Hypothalamus (tissue), 51 donors: ENCODE measurements at regions not wholly inside any gene's neighbourhood (a gene's known extent, or its start where the extent isn't known, plus 50 kb on each side); places are given as distances from the start of the nearest gene placed in this dataset.
"Not testable (repeated sequence)": the region's sequence is repeated elsewhere in the genome, so short reads cannot be mapped to it uniquely, and the experiment has no call there.

ENCODE experiments used
- DNase-seq, 51 donors: peaks; one replicate each; lab custom pipeline; 2025; lab: John Stamatoyannopoulos, UW

DNA sequence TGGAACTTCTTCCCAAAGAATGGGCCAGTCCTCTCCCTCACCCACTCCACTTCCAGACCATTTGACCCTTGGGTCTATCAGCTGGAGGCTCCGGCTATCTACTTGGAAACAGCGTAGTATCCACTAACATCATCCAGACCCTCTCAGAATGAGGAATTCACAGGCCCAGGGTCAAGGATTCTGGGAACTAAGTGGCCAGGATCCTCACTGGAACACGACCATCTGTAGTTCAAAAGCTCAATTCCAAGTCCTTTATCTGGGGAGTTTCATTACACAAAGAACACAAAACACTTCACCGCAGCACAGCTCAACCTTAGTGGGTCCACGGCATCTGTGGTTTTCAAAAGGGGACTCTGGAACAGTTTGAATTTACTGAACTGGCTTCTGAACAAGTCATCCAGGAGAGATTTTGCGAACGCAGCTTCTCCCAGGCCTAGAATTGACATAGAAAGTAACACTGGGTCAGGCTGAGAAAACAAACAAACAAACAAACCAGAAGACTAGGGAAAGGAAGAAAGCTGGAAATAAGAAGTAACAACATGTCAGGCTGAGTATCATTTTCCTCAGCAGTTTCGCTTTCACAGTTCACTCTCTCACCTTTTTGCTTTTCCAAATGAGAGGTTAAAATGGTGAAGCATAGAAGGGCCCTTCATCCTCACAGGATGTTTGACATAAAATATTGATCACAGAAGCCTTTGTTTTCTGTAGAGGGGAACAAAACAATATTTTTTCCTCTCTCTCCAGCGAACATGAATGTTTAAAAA, 57.6 kb upstream of the USP6NL start:
- no peak for DNase-seq

DNA sequence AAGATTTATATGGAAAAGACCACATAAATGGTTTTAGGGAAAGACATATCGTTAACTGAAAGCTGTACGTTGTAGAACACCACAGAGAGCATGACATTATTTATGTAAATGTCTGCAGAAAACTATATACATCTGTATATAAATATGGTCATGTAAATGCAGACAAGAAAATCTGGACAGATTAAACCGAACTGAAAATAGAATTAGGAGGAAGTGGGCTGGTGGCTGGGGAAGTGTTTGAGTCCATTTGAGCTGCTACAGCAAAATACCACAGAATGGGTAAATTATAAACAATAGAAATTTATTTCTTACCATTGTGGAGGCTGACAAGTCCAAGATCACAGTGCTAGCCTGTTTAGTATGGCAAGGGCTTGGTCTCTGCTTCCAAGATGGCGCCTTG, 56.3 kb upstream of the USP6NL start:
- DNase-seq = no peak

DNA sequence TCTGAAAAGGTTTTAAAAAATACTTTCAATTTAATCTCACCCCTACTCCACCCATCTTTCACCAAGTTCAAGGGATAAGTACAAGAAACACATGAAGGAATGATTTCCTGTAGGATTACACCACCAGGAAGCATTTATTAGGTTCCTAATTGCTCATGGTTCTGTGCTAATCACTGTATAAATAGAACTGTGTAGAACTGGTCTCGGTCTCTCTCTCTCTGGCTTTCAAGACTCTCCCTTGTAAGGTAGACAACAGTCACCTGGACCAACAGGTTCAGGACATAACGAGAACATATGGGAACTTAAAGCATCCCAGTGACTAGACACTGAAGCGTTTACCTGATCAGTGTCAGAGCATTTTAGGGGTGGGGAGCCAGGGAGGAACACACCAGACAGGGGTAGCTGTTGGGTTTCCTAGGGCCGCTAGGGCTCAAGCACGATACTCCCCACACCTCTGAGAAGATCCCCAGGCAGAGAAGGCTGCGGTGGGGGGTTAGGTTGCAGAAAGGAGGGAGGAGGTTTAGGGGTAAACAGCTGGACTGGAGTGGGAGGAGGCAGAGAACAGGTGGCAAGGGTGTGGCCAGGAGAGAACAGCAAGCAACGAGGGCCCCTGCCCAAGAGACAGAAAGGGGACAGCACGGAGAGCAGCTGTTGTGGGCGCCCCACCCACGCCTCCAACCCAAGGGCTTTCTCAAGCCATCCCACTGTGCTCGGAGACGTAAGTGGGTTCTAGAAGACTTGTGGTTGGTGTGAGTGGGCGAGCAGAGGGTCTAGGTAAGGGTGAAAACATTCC, 52.5 kb upstream of the USP6NL start:
- DNase-seq = no peak

DNA sequence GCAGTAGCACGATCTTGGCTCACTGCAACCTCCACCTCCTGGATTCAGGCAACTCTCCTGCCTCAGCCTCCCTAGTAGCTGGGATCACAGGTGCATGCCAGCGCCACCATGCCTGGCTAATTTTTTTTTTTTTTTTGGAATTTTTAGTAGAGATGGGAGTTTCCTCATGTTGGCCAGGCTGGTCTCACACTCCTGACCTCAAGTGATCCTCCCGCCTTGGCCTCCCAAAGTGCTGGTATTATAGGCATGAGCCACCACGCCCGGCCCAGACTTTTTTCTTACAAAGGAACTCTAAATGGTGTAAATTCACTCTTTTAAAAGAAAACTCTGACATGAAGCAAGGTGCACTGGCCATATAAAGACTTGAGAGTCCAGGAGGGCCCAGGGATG, 51.7 kb upstream of the USP6NL start:
- DNase-seq = not testable (repeated sequence)

DNA sequence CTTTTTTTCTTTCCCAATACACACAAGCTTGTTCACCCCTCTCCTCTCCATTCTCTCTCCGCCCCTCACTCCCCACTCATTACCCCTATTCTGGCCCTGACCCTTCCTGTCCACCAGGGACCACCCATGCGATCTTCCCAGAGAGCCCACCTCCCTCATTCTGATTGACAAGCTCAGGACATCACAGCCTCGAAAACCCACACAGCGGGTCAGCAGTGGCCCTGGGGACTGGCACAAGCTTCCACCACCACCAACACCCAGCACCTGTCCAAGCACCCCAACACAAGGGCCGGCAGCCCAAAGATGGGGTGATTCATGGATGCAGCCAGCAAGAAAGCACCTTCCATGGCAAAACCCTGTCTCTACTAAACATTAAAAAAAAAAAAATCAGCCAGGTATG, 50.0 kb upstream of the USP6NL start:
- DNase-seq = no peak
